ENCODE measurements at regions not wholly inside any gene's neighbourhood (a gene's known extent, or its start where the extent isn't known, plus 50 kb on each side); places are given as distances from the start of the nearest gene placed in this dataset.
A peak's percentile ranks its signal among the peaks of the same experiment; 100 is the strongest.

DNA sequence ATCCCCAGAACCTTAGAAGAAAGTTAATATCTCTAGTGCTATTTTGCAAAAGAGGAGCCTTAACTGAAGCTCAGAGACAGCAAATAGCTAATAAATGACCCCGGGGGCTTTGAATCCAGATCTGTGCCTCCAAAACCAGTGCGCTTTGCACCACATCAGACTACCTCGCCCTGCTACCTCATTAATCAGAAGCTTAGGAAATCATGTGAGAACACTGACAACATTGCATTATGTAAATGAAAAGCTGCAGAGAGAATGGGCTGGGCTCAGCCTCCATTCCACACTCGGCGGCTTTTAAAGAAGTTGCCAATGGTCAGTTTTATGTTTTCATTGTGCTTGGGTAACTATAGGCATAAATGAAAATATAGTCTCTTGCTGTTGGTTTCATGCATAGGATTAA, 54.0 kb upstream of the STMND1 start:
- no peak for DNase-seq (ENCODE audit: low read depth)

DNA sequence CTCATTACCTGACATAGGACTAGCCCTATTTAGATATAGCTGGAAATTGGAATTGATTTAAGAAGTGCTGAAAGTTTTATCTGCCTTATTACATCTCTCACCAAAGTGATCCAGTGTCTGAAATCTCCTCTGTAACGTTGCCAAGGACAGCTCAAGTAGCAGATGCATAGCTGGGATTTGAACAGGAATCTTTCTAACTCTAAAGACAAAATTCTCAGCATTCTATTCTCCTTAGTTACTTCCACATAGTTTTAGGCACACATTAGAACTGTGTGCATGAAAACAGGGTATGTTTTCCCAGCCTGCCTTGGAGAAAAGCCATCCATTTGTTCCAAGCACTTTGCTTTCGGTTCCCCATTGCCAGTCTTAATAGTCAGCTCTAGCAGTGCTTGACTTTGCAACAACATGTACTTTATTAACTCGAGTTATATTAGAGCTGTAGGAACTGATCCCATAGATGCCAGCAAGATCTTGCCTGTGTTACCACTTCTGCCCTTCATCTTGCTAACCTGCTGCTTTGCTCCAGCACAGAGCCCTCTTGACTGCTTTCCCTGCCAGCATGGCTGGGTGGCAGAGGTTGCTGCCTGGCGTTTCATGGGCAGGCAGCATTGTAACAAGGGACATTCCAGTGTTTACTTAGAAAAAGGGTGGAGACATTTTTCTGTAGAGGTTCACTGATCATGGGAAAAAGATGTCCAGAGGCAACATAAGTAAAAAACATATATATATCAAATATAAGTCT, 56.1 kb upstream of the STMND1 start:
- DNase-seq (ENCODE audit: low read depth): no peak

DNA sequence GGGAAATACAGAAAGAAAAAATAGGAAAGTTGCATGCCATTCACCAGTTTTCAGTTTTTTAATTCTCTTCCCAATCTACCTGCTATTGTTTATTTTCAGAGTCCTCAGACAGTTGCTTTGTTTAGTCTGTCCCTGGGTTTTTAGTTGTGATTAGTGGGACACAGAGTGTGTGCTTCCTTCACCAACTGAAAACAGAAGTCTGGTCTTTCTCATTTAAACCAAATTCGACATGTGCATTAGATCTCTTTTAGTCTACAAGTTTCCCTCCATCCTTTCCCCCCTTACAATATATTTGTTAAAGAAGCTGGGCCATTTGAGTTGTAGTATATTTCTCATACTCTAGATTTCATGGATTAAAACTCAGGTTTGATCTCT, 58.7 kb upstream of the STMND1 start:
- DNase-seq (ENCODE audit: low read depth): no peak

DNA sequence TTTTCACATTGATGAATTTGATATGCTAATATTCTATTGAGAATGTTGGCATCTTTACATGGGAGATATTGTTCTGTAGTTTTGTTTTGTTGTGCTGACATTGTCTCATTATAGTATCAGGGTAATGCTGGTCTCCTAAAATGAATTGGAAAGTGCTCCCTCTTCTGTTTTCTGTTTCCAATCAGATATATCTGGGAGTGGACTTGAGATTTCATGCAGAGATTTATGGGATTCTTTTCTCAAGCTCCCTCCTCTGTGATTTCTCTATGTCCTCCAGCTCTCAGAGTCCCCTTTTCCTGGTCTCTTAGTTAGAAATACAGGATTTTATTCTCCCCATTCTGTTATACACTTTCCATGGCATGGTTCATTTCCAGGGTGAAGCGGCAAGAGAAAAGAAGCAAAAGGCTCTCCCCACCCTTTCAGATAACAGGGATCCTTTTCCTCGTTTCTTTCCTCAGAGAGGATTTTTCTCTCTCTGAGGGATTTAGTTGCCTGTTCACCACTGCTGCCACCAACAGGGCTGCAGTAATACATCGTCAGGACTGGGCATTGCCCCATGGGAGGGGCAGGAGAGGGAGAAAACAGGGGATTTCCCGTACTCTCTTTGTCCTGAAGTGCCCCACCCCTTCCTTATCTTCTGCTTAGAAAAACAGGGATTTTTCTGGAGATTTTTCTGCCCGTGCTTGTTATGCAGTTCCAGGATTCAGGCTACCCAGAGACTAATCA, 59.3 kb upstream of the STMND1 start:
- DNase-seq (ENCODE audit: low read depth): no peak

DNA sequence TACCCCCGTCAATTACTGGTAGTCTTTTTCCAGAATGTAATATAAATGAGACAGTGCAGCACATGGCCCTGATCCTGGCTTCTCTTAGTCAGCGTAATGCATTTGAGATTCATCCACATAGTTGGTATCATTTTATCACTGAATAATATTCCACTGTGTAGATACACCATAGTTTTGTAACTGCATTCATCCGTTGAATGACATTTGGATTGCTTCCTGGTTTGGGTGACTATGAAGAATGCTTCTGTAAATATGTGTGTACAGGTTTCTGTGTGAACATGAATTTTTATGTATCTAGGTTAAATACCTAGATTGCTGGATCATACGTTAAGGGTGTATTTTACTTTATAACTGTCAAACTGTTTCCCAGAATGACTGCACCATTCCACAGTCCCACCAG, 62.6 kb upstream of the STMND1 start:
- no peak for DNase-seq (ENCODE audit: low read depth)

DNA sequence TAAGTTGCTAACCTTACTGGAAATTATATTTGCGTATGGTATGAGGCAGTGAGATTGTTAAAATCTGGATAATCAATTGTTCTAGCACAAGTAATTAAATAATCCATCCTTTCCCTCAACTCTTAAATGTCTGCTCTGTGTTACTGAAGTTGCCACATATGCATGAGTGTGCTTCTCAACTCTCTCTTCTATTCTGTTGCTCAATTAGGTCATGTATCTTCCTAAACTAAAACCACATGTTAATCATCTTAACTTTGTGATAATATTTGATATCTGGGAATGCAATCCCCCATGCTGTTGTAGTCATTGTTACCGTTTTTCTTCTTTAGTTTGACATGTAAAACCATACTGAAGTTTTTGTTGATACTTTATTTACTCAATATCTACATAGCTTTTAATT, 63.5 kb upstream of the STMND1 start:
- no peak for DNase-seq (ENCODE audit: low read depth)

DNA sequence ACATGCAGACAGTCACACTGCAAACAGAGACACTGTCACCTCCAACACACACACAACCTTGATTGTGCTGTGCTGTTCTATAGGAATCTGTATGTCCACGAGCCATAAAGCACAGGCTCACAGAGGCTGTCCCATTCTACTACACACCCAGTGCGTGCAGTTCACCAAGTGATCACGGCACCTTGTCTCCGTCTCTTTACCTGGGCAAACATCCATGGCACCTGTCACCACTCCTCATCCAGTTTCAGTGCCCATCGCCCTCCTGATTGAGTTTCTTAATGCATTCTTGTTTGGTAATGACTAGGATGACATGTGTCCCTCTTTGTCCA, 65.8 kb upstream of the STMND1 start:
- DNase-seq (ENCODE audit: low read depth): no peak

DNA sequence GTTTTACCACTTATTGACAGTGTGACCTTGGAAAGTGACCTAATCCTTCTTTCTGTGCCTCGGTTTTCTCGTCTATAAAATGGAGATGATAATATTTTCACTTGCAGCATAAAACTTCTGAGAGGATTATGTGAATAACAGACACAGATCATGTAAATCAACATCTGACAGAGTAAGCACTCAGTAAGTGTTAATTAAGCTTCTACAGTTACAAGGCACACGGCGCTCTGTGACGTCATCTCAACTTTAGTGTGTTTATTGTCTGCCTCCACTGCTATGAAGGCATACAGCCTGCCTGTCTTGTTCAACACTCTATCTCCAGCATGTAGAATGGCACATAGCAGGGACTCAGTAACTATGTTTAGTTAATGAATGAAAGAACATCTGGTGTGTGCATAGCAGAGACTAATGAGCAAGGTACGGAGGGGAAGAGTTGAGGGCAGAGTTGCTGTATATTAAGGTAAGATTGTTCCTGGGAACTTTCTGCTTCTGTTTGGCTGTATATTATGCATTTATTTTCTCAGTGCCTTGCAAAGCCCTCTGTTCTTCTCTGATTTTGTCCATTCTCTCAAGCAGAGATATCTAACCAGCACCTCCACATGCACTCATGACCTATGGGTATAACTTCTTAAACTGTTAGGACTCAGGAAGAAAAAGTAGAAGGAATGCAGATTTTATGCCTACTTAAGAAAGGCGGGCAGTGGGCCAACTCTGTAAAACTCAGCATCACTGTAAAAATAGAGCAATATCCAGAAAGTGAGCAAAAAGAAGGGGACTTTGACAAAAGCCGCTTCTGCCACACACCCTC, 66.4 kb upstream of the STMND1 start:
- DNase-seq (ENCODE audit: low read depth): no peak

DNA sequence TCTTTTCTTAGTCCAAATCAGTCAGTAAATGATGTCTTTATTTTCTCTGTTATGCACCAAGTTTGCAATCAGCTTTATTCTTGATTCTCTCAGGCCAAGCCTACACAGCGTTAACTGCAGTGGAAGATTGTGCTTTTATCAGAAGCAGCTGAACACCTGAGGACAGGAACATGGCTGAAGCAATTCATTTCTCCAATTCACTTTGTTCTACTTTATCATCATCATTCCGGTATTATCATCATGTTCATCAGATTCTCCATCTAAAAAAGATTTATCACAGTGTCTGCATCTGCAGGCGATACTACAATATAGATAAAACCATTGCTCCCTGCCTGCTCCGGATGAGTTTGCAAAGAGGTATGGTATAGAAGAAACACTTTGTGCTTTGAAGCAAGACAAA, 68.1 kb upstream of the STMND1 start:
- DNase-seq (ENCODE audit: low read depth): no peak

DNA sequence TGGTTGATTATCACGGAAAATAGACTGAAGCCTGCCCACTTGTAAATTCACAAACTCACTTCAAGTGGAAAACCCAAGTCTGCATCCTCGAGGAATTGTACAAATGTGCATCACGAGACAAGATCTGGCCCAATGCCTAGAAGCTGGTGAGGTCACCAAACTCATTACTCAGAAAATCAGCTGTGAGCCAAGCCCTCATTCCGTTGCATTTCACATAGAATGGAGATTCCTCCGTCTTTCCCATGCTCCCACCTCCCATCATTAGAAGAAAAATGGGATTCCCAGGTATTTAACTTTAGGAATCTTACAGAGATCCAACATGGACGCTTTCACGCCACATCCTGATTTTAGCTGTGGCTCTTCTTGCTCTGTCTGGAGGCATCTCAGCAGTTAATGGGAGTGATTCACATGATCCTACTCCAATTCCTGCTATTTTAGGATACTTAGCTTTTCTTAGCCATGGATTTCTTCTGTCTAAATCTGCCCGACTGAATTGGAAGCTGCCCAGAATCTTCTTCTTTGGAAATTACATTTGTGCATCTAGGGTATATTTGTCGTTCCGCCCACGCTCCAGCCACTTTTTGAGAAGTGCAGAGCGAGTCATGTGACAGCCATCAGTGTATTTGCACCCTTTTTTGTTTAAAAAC, 68.7 kb upstream of the STMND1 start:
- no peak for DNase-seq (ENCODE audit: low read depth)

DNA sequence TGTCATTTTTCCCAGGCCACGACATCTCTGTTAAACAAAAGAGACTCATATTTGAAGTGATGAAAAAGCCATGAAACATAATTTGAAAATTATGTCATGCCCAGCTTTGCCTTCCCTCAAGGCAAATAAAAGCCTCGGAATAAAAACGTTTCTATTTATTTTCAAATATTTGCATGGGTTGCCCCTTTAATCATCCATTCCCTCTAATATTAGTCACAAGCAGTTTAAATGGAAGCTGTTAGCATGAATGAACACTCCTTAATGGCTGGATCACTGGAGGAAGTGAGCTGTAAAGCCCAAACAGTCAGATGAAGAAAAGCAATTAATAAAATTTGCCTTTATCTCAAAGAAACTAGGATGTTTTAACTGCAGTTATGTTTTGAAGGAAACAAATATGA, 69.3 kb upstream of the STMND1 start:
- DNase-seq (ENCODE audit: low read depth): no peak

DNA sequence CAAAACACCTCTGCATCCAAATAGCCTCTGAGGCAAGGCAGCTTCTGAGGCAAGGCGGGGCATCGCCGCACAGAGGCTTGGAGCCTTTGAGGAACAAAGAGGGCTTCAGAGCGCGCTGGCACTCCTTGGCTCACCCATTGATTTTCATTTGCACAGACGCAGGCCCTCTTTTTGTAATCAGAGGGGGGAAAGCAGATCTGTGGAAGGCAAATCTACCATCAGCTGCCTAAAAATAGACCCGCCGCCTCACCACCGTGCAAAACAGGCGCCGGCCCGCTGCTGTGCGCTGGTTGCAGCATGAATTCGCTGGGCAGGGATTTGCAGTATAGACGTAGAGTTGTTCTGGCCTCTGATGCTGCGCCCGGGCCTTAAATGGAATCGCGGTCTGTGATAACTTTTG, 69.9 kb upstream of the STMND1 start:
- no peak for DNase-seq (ENCODE audit: low read depth)

DNA sequence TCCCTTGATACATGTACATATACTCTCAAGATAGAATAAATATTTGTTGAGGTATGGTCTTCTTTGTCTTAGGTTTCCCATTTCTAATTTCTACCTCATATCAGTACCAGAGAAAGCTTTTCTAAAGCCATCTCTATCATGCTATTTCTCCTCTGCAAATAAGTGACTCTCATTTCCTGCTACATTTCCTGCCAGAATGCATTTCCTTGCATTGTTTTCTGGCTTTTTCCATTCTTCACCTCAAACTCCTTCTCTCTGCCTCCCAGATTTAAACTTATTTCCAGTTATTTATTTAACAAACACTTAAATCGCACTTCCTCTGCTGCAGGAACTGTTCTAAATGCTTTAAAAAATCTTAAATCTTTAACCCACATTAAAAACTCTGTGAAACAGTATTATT, 74.4 kb upstream of the STMND1 start:
- DNase-seq (ENCODE audit: low read depth): no peak

DNA sequence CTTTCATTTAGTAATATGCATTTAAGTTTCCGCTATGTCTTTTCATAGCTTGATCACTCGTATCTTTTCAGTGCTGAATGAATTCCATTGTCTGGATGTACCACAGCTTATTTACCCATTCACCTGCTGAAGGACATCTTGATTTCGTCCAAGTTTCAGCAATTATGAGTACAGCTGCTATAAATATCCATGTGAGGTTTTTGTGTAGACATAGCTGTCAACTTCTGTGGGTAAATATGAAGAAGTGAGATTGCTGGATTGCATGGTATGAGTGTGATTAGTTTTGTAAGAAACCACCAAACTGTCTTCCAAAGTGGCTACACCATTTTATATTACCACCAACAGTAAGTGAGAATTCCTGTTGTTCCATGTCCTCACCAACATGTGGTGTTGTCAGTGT, 79.2 kb upstream of the STMND1 start:
- DNase-seq (ENCODE audit: low read depth): no peak

DNA sequence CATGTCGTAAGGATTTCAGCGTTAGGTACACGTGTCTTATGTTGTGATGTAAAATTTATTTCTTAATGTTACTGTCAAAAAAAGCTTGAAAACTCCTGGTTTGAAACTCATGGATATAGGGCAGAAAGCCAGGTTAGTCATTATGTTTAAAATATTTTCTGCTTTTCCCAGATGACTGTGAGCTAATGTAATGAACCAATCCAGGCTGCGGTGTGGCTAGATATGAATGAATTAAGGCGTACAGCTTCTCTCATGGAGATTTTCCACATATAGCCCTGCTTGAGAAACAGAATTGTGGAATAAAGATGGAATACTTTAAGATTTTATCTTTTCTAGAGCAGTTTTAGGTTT, 80.3 kb upstream of the STMND1 start:
- no peak for DNase-seq (ENCODE audit: low read depth)

DNA sequence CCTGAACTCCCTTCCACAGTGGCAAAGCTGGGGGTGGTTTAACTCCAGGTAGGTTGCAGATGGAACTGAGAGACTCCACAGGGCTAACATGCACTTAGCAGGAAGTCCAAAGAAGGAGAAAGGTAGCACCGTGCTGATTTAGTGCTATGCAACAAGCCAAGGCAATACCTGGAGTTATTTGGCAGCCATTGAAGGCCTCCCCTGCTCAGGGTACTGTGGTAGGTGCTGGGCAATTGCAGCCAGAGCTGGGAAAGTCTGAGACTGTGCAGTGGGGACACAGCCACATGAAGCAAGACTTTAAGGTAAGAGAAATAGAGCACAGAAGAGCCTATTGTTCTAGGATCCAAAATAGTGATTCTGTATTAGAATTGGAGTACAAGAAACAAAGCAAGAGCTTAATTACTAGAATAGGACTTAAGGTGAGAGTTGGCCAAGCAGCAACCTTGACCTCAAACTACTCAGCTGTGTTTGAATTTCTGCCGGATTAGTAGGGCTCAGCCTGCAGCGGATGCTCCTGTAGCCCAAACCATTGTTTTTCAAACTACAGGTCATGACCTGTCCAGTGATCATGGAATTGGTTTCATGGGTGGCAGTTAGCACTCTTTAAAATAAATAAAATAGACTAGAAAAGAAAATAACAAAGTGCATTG, 80.8 kb upstream of the STMND1 start:
- DNase-seq (ENCODE audit: low read depth): no peak

DNA sequence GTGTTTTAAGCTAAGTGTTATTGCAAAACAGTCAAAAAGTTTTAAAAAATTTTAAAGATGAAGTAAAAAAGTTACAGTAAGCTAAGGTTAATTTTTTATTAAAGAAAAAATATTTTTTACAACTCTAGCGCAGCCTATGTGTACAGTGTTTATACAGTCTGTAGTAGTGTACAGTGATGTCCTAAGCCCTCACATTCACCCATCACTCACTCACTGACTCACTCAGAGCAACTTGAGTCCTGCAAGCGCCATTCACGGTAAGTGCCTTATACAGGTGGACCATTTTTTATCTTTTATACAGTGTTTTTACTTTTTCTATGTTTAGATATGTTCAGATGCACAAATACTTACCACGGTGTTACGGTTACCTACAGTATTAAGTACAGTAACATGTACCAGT, 83.4 kb upstream of the STMND1 start:
- no peak for DNase-seq (ENCODE audit: low read depth)

DNA sequence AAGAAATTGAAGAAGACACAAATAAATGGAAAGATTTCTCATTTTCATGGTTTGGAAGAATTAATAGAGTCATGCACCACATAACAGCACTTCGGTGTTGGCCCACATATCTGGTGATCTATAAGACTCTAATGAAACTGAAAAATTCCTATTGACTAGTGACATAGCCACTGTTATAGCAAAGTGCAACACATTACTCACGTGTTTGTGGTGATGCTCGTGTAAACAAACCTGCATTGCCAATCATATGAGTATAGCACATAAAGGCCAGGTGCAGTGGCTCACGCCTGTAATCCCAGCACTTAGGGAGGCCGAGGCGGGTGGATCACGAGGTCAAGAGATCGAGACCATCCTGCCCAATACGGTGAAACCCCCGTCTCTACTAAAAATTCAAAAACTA, 84.4 kb upstream of the STMND1 start:
- no peak for DNase-seq (ENCODE audit: low read depth)

DNA sequence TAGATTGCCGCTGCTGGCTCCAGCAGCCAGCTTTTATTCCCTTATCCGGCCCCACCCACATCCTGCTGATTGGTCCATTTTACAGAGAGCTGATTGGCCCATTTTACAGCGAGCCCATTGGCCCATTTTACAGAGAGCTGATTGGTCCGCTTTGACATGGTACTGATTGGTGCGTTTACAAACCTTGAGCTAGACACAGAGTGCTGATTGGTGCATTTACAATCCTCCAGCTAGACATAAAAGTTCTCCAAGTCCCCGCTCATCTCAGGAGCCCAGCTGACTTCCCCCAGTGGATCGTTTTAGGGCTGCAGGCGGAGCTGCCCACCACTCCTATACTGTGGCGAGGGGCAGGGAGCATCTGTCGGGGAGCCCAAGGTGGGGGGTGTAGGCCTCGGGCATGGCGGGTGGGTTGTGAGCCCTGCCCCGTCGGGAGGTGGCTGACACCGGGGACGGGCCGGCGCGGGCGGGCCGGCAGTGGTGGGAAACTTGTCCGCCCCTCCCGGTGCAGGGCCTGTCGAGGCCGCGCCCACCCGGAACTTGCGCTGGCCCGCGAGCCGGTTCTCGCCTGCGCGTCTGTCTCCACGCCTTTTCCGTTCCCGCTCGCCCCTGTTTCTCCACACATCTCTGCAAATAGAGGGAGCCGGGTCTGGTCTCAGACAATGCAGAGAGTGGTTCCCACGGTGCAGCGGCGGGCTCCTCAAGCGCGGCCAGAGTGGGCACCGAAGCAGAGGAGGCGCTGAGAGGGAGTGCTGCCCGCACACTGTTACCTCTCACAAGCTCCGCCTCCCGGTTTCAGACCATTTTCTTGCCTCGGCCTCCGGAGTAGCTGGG, 86.1 kb upstream of the STMND1 start:
- DNase-seq (ENCODE audit: low read depth): peak; percentile 9

DNA sequence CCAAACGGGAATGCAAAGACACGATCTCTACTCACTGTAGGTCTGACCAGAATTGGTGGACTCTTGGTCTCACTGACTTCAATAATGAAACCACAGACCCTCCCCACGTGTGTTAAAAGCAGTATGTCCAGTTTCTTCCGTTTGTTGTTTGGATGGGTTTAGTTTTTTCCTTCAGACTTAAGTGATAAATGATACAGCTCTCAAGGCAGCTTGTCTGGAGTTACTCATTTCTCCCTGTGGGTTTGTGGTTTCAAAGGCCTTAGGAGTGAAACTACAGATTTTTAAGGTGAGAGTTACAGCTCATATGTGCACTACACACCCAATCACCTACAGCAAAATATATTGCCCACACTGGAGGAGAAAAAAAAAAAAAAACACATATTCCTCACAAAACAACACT, 86.7 kb upstream of the STMND1 start:
- DNase-seq (ENCODE audit: low read depth): no peak

DNA sequence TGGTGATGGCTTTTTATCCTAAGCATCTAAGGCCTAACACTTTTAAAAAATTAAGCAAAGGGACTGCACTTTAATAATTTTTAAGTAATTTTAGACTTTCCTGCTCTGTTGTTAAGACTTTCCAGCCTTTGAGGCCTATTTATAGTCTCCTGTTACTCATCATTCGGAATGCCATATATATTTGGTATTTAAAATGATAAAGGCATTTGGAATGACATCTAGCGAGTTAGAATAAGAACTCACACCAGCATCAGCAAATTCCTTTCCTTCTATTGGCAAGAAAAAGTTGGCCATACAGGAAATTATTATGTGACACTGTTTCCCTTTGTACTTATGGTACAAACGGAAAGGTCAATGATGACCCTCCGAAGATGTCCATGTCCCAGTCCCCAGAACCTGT, 88.1 kb upstream of the STMND1 start:
- DNase-seq (ENCODE audit: low read depth): no peak
